ENCODE measurements at regions not wholly inside any gene's neighbourhood (a gene's known extent, or its start where the extent isn't known, plus 50 kb on each side); places are given as distances from the start of the nearest gene placed in this dataset.

DNA sequence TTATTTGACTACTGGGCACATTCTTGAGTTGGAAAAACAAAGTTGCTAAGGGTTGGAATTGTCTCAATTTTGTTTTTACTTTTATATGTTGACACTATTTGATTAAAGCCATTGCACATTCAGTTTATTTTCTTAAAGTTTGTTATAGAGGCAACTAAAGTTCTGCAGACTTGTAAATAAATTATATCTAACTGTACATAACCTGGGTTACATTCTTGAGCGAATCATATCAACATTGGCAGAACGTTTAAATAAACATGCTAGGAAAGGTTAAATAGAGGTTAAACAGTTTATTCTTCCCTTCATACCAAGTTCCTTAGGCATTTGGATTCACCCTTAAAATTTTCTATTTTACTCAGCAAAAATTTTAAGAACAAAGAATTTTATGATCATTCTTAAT, 74.5 kb downstream of the UCHL1 start:
- no peak for TF ChIP-seq CTCF (conservative IDR thresholded peaks at IDR 0.05; ENCODE audit: low read depth, low read length)
- DNase-seq (ENCODE audit: low read depth) = no peak
- no peak overlapping the region for H3K4me3 ChIP-seq (ENCODE audit: low read depth, low read length)

GRCh38 chr4:41332510-41333054, 75.9 kb downstream of the UCHL1 start:
- DNase-seq (ENCODE audit: low read depth) = no peak
- H3K4me3 ChIP-seq (ENCODE audit: low read depth, low read length) = no peak overlapping the region
- TF ChIP-seq CTCF (conservative IDR thresholded peaks at IDR 0.05; ENCODE audit: low read depth, low read length) = no peak

DNA sequence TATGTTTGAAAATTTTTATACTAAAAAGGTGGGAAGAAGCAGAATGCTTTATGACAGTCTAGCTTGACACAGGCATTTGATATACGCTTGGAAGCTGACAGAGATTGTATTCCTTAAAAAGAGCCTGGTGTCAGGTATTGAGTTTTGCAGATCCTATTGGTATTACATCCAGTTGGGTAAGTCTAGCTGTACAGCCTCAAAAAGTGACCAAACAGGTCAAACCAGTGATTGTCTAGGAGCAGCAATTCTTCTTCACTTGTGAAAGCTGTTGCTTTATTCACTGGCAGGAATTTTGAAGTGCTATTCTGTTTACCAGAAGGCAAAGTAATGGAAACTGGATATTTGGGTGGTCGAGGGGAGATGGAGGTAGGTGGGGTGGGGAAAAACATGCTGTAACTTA, 77.5 kb downstream of the UCHL1 start:
- no peak overlapping the region for H3K4me3 ChIP-seq (ENCODE audit: low read depth, low read length)
- DNase-seq (ENCODE audit: low read depth) = no peak
- TF ChIP-seq CTCF (conservative IDR thresholded peaks at IDR 0.05; ENCODE audit: low read depth, low read length) = no peak

DNA sequence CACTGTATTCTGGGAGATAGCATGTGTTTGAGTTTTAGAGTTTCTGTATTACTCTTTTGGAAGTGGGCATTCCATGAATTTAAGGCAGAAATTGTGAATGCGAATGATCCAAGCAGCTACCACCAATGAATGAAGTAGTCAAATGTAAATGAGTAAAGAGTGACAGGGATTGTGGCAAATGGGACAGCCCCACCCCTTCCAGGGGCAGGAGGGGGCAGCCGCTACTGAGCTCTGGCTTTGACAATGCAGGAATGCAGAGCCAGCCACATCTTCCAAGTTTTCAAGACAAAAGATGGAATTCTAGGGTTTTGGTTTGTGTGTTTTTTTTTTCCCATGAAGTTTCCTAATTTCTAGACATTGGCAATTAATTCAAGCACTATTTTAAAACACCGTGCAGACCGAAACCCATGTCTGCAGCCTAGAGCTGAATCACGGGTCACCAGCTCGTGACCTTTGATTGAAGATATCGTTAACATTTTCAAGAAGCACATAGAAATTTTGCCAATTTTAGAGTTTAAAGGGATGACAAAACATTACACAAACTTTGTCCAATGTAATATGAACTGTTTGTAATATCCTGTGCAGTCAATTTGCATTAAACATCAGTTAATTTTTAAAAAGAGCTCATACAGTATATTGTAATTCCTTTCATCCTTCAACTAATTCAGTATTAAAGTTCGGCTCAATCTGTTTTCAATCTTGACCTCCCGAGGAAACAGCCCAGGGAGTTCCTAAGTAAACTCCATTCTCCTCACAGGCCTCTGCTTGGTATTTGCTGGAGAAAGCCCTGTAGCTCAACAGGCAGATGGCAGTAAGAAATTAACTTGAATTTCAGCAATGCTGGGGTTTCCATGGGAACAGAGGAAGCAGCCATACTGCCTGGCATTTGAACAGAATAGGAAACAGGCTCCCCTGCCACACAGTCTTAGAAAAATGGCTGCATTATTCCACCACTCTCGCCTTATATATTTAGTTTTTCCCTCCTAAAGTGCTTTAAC, 83.4 kb downstream of the UCHL1 start:
- TF ChIP-seq CTCF (conservative IDR thresholded peaks at IDR 0.05; ENCODE audit: low read depth, low read length) = peak; percentile 41
- DNase-seq (ENCODE audit: low read depth) = no peak
- H3K4me3 ChIP-seq (ENCODE audit: low read depth, low read length) = no peak overlapping the region

GRCh38 chr4:41346306-41347061, 89.8 kb downstream of the UCHL1 start:
- no peak for DNase-seq (ENCODE audit: low read depth)
- TF ChIP-seq CTCF (conservative IDR thresholded peaks at IDR 0.05; ENCODE audit: low read depth, low read length) = no peak
- no peak overlapping the region for H3K4me3 ChIP-seq (ENCODE audit: low read depth, low read length)

DNA sequence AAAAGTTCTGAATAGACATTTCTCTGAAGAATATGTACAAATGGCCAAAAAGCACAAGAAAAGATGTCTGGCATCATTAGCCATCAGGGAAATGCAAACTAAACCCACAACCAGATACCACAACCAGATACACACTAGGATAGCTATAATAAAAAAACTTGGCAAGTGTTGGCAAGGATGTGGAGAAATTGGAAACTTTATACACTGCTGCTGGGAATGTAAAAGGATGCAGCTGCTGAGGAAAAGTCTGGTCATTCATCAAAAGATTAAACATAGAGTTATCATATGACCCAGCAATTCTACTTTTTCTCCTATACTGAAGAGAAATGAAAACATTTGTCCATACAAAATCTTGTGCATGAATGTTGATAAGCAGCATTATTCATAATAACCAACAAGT, 92.3 kb downstream of the UCHL1 start:
- DNase-seq (ENCODE audit: low read depth) = no peak
- no peak for TF ChIP-seq CTCF (conservative IDR thresholded peaks at IDR 0.05; ENCODE audit: low read depth, low read length)

More for the DNA sequence above, 92.3 kb downstream of the UCHL1 start:
- H3K4me3 ChIP-seq (ENCODE audit: low read depth, low read length) = no peak overlapping the region
